Epithelial cell of esophagus (primary cell): ENCODE measurements at regions not wholly inside any gene's neighbourhood (a gene's known extent, or its start where the extent isn't known, plus 50 kb on each side); places are given as distances from the start of the nearest gene placed in this dataset.

Experiments used
- DNase-seq: peaks from one replicate; pipeline ENCODE4 v3.0.0; 2010; ENCODE audit warnings: low read depth
- H3K4me3 ChIP-seq: 2 replicates; pipeline ENCODE4 v1.5.1; 2011; ENCODE audit warnings: mild to moderate bottlenecking, low read length, control low read depth
- TF ChIP-seq, protein P1 (sequence below): IDR thresholded peaks from 2 replicates; pipeline ENCODE4 v1.5.1; 2011; ENCODE audit warnings: low read depth, mild to moderate bottlenecking, low read length, control low read depth, inconsistent platforms; ENCODE audit not compliant: insufficient read depth; ENCODE audit errors: missing control alignments

DNA sequence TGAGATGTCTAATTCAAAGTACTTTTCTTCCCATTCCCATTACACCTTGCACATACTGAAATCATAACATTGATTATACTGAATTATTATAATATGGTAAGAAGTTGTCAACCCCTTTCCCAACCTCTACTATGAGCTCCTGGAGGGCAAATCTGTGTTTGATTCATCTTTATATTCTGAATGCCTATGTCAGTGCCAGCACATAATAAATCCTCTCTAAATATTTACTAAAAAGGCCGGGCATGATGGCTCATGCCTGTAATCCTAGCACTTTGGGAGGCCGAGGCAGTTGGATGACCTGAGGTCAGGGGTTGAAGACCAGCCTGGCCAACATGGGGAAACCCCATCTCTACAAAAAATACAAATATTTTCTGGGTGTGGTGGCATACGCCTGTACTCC lies 392.5 kb upstream of the CADM2 start:
- TF ChIP-seq, protein P1, sequence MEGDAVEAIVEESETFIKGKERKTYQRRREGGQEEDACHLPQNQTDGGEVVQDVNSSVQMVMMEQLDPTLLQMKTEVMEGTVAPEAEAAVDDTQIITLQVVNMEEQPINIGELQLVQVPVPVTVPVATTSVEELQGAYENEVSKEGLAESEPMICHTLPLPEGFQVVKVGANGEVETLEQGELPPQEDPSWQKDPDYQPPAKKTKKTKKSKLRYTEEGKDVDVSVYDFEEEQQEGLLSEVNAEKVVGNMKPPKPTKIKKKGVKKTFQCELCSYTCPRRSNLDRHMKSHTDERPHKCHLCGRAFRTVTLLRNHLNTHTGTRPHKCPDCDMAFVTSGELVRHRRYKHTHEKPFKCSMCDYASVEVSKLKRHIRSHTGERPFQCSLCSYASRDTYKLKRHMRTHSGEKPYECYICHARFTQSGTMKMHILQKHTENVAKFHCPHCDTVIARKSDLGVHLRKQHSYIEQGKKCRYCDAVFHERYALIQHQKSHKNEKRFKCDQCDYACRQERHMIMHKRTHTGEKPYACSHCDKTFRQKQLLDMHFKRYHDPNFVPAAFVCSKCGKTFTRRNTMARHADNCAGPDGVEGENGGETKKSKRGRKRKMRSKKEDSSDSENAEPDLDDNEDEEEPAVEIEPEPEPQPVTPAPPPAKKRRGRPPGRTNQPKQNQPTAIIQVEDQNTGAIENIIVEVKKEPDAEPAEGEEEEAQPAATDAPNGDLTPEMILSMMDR = no peak
- no peak for DNase-seq

DNA sequence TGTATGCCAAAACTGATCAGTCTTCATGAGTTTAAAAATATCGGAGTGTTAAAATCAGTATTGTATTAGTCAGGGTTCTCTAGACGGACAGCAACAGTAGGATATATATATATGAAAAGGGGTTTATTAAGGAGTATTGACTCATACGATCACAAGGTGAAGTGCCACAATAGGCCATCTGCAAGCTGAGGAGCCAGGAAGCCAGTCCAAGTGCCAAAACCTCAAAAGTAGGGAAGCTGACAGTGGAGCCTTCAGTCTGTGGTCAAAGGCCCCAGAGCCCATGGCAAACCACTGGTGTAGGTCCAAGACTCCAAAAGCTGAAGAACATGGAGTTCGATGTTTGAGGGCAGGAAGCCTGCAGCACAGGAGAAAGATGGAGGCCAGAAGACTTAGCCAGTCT lies 391.0 kb upstream of the CADM2 start:
- no peak overlapping the region for H3K4me3 ChIP-seq
- TF ChIP-seq, protein P1 = no peak
- DNase-seq = no peak

More for the DNA sequence above, 392.5 kb upstream of the CADM2 start:
- H3K4me3 ChIP-seq = no peak overlapping the region

DNA sequence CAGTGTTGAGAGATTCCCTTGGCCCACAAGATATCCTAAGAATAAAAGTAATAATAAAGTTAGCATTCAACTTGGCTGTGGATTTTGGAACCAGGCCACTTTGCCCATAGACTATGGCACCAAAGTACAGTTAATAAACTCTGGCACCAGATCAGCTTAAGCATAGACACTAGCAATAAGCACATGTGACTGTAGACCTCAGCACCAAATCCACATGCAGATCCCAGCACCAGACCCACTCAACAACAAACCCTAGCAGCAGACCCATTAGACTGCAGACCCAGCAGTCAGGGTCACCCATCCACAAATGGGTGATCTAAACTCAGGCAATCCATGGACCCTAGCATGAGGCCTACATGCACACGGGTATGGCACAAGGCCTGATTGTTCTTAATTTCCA lies 384.8 kb upstream of the CADM2 start:
- H3K4me3 ChIP-seq = no peak overlapping the region
- DNase-seq = no peak
- TF ChIP-seq, protein P1 = no peak

DNA sequence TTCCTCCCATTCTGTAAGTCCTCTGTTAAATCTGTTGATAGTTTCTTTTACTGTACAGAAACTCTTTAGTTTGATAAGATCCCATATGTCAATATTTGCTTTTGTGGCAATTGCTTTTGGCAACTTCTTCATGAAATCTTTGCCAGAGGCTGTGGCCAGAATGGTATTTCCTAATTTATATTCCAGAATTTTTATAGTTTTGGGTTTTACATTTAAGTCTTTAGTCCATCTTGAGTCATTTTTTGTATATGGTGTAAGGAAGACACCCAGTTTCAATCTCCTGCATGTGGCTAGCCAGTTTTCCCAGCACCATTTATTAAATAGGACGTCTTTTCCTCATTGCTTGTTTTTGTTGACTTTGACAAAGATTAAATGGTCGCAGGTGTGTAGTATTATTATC lies 372.4 kb upstream of the CADM2 start:
- no peak overlapping the region for H3K4me3 ChIP-seq
- TF ChIP-seq, protein P1 = no peak
- DNase-seq = no peak

DNA sequence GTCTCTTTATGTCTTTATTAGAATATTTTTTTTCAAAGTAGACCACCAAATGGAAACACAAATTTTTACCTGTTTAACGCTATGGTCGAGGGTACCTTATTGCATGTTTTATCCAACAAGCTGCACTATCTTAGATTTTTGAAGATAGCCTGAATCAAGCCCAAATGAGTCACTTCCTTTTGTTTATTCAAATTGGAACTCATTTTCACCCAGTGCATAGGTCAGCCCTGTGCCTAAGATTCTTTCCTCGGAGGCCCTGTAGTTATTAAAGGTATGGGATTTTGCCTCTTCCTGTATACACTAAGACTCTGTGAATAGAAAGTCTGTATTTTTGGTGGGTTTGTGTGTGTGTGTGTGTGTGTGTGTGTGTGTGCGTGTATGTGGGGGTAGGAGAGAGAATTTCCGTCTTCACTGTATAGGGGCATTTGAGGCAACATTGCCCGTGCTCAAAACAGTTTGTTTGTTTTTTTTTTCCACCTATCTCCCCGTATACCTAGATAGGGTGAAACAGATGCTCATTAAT lies 358.0 kb upstream of the CADM2 start:
- DNase-seq = no peak
- TF ChIP-seq, protein P1 = no peak

DNA sequence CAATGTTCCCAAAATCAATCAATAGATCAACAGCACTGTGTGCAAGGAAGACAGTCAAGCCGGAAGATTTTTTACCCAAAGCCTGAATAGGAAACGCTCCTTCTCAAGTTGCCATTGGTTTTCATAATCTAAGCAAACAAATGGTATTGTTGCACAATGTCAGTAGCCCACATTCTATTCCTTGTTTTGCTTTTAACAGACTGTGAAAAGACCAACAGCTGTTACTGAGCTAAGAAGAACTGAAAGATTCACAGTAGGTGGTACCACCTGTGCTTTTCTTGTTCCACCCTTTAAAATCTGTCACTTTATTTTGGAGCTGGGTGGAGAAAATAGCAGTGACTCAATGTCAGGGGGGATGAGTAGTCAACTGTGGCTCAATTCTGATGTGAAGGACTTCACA lies 357.5 kb upstream of the CADM2 start:
- no peak overlapping the region for H3K4me3 ChIP-seq
- DNase-seq = no peak
- TF ChIP-seq, protein P1 = no peak

More for the DNA sequence above, 358.0 kb upstream of the CADM2 start:
- no peak overlapping the region for H3K4me3 ChIP-seq

DNA sequence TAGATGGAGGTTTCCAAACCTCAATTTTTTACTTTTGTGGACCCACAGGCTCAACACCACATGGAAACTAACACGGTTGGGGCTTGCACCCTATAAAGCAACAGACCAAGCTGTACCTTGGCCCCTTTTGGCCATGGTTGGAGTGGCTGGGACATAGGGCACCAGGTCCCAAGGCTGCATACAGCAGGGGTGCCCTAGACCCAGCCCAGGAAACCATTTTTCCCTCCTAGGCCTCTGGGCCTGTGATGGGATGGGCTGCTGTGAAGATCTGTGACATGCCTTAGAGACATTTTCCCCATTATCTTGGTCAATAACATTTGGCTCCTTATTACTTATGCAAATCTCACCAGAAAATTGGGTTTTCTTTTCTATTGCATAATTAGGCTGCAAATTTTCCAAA lies 337.0 kb upstream of the CADM2 start:
- TF ChIP-seq, protein P1 = no peak
- DNase-seq = no peak
- H3K4me3 ChIP-seq = no peak overlapping the region
